ENCODE measurements at regions not wholly inside any gene's neighbourhood (a gene's known extent, or its start where the extent isn't known, plus 50 kb on each side); places are given as distances from the start of the nearest gene placed in this dataset.

GRCh38 chr14:29215853-29216252 lies 449.3 kb downstream of the FOXG1 start:
- TF ChIP-seq EP300 (IDR thresholded peaks at IDR 0.05) (no peak), CTCF (IDR thresholded peaks at IDR 0.05) (no peak), POLR2A (IDR thresholded peaks at IDR 0.05) (no peak)

All from suprapubic skin (tissue), 3 donors.